Inferior parietal cortex (tissue), 1 donor: ENCODE measurements at regions not wholly inside any gene's neighbourhood (a gene's known extent, or its start where the extent isn't known, plus 50 kb on each side); places are given as distances from the start of the nearest gene placed in this dataset.
"Not testable (repeated sequence)": the region's sequence is repeated elsewhere in the genome, so short reads cannot be mapped to it uniquely, and the experiment has no call there.

Experiments used
- DNase-seq: peaks from one replicate; pipeline ENCODE4 v3.0.0-alpha.2; 2016; ENCODE audit errors: extremely low spot score

DNA sequence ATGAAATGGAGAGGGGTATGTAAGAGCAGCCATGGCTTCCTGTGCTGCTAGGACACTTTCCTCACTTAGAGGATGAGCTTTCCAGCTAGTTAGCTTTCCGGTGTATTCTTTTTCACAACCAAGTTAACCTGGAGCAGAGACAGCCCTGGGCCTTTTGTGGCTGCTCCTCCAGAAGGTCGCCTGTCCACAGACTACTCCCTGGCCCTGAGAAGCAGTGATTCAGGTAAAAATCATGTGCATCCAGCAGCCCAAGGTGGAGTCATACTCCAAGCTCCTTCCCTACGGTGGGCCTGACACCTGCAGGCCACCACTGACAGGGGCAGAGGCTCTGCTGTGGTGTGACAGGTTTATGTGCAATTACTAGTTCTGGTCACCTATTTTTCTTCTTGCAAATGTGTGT, 187.2 kb downstream of the ANKRD30B start:
- no peak for DNase-seq

DNA sequence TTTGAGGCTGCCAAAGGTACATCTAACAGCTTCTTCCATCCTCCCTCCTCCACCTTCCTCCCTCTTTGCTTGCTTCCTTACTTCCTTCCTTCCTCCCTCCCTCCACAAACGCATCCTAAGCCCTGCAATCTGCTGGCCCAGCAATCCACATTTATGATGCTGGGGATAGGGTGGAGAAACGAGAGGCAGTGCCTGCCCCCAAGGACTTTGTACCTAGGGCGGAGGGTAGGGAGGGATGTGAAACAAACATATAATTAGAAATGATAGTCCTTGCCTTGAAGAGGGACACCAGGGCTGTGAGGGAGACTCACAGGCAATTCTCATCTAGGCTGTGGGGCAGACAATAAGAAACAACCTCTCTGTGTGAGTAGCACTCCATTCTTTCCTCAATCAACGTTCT, 188.3 kb downstream of the ANKRD30B start:
- no peak for DNase-seq

DNA sequence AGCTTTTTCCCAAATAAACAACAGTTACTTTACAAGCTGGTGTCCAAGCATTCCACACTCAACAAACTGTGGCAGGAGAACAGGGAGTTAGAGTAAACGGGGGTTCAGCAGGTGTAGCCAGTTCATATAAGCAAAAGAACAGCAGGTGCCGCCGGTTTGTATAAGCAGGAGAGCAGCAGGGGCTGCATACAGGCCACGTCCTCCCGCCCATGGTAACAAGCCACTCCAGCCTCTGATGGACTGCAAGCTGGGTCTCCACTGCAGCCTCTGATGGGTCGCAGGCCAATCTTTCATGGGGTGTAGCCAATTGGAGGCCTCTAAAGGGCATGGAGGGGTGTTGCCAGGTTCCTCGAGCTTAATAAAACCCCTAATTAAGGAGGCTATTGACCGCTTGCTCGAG, 189.3 kb downstream of the ANKRD30B start:
- no peak for DNase-seq

DNA sequence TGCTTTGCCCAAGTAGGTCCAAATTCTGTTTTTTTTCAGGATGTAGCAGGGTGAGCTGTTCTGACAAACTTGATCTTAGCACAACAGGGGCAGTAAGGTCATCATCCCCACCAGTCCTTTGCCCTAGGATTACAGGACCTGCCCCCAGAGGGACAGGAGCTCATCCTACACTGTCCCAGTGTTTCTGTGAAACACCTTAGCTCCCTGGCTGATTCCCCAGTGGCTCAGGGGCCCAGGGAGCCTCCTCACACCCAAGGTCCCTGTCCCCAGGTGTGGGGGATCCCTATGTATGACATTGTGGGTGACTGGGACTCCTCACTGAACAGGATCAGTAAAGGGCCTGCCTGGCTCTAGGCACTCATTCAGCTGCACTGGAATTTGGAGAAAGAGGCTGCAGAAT, 191.2 kb downstream of the ANKRD30B start:
- no peak for DNase-seq

DNA sequence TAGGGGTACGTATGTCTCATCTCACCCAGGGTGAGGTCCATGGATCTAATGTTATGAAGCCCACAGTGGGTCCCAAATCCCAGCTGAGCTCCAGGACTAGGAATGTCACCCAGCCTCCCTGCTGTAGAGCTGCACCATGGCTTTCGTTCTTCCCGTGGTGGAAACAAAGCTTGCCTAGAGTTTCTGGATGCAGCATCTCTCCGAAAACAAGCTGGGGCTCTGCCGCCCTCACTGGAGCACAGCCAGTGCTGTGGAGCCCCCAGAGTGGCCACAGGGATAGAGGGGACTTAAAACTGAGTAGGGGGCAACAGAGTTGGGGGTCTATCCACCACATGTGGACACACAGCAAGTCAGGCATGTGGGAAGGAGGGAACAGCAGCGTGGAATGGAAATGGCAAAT, 192.1 kb downstream of the ANKRD30B start:
- not testable (repeated sequence) for DNase-seq

DNA sequence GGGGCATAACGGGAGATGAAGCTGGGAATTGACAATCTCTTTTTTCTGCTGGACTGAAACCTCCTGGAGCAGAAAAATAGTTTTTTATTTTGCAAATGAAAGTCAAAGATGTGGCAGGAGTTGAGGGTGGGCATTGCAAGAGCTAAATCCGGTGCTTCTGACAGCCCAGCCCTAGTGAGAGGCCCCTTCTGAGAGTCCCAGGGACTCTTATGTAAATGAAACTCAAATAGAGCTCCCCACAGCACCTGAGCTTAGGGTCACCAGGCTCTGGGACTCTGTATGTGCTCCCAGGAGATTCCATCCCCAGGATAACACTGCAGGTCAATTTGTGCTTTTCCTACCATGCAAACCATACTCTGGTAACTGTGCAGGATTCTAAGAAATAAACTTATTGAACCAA, 192.8 kb downstream of the ANKRD30B start:
- no peak for DNase-seq

DNA sequence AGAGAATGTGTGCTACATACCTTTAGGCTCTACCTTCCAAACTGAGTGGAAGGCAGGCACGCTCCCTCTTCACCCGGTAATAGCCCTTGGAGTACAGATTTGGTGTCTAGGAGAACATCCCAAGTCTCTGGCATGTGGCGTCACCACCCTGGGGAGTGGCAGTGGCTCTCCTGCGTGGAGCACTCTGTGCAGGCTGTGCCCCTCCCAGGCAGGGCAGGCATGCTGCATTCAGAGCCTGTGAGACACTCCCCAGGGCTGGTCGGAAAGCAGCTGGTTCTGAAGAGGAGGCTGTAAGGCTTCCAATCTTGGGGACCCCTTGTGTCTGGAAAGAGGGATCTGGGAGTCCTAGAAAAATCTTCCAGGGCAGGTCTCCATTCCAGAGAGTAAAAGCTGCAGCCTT, 193.3 kb downstream of the ANKRD30B start:
- no peak for DNase-seq

DNA sequence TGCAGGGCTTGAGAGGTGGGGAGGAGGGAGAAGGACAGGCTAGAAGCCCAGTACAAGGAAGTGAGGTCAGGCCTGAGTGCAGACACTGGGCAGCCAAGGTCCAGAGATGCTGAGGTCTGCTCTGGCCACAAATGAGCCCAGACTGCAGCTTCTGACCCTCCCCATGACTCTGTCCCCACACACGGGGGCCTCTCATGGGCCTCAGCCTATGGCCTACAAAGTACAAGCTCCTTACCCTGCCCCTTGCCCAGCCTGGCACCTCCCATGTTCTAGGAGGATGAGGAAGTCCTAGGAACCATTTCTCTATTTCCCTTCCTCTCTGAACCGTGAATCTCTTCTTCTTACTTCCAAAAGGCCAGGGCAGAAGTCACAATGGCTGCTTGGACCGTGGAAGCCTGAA, 193.8 kb downstream of the ANKRD30B start:
- DNase-seq, result no peak

DNA sequence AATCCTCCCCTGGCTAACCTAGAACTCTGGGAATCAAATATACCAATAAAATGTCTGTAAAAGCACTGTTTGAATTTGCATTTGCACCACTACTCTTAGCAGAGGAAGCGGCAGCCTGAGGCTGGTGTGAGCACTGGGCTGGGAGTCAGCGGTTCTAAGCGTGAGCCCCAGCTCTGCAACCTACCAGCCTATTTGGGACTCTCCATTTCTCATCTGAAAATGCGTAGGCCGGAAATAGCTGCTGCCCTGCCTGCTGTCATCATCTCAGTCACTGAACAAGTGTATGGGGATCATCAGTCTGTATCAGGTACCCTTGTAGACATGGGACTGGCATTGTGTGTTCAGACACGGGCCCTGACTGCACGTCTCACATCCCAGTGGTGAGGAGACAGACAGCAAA, 194.3 kb downstream of the ANKRD30B start:
- DNase-seq, result no peak

DNA sequence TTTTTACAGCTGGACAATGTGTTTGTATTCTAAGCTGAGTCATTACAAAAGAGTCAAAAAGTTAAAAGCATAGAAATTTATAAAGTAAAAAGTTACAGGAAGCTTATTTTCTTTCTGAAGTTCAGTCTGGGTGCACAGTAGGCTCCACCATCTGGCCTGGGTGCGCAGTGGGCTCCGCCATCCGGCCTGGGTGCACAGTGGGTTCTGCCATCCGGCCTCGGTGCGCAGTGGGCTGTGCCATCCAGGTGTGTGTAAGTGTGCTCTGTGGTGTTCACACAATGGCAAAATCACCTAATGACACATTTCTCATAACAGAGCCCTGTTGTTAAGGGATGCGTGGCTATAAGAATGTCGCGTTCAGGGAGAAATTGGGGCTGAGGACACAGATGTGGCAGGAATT, 195.5 kb downstream of the ANKRD30B start:
- DNase-seq, result no peak

DNA sequence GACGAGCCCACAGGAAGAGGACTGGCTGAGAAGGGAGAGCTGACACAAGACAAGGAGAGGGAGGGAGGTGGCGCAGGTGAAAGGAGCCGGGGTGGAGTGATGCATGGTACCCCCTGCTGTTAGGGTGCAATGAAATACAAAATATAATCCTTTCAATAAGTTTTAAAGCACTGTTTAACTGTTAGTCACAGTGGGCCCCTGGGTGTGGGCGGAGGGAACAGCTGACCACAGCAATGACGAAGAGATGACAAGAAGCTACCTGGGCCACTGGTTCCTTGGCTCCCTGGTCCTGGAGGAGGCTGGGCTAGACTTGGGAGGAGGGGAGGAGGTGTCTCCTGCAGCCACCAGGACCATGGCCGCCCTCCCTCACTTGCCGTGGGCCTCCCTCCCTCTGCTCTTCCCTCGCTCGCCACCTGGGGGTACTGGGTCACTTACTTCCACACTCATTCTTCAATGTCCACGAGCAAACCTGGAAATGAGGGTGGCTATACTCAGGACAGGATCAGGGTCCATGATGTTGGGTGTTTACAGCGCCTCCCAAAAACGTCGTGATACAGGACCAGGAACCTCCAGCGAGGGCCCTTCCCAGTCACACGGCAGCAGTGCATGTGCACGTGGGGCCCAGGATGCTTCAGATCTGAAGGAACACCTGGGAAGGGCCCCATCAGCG, 196.1 kb downstream of the ANKRD30B start:
- no peak for DNase-seq

DNA sequence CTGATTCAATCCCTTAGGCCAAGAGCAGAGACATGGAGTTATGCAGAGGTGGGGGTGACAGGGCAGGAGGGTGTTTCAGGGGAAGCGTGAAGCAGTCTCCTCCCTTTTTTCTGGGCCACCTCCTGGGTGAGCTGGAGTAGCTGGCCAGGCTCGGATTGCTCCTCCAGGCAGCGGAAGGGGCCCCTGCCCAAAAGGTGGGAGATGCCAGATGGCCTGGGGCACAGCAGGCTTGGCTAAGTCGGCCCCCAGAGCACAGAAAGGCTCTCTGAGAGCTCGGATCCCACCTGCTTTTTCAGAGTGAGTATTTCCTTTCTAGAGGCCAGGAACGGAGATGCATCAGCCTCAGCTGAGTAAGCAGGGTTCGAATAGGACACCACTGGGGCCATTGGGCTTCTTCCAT, 196.9 kb downstream of the ANKRD30B start:
- no peak for DNase-seq

DNA sequence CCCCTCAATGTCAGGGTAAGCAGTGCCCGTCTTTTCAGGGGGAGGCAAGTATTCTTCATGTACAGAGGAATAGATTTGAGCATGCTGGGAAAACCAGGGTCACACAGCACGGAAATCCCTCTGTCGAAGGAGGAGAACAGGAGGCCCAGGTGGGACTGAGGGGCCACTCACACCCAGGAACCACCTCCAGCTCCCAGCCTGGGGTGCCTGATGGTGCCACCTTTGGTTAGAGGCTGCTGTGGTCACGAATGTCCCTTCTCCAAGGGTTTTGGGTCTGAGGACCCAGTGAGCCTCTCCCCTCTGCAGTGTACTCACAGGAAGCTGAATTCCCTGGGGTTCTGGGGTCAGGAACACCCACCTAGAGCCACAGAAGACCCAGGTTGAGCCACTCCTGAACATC, 197.3 kb downstream of the ANKRD30B start:
- no peak for DNase-seq

DNA sequence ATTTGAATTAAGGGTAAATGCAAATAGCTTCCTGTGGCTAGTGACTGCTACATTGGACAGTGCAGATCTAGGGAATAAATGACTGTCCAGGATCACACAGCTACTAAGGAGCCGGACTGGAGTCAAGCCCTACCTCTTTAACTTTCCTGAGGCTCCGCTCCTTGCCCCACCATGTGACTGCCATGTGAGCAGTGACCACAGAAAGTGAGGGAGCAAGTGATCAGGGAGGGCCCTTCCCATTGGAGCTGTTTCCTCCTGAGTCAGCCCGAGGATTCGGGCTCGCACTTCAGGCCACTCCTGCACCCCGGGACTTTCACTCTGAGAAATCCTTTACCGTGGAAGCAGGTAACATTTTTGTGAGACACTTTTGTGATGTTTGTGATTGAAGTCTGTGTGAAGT, 198.0 kb downstream of the ANKRD30B start:
- DNase-seq, result no peak

DNA sequence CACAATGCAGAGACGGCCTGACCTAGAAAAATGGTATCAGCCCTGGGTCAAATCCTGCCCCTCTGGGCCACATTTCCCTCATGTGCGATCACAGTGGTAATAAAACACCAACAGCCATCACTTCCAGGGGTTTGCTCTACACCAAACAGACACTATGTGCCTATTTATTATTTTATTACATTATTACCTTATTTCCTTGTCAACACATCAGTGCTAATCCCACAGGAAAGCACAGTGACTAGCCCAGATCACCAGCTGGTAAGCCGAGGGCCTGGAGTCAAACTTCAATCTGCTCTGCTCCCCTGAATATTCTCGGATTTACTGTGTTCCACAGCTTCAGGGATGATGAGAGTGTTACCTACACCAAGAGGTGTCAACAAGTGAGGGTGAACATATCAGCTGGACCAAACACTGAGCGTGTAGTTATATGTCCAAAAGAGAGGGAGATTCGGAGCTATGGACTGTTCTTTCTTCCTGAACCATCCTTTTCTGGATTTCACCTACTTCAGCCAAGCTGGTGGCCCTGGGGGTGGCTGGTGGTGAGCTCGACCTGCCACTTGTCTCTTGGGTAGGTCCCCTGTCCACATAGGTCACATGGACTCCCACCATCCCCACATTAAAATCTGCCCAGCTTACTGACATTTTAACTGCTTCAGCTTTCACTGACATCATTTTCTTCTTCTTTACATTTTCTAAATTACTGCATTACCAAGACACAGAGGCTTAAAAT, 198.9 kb downstream of the ANKRD30B start:
- not testable (repeated sequence) for DNase-seq

DNA sequence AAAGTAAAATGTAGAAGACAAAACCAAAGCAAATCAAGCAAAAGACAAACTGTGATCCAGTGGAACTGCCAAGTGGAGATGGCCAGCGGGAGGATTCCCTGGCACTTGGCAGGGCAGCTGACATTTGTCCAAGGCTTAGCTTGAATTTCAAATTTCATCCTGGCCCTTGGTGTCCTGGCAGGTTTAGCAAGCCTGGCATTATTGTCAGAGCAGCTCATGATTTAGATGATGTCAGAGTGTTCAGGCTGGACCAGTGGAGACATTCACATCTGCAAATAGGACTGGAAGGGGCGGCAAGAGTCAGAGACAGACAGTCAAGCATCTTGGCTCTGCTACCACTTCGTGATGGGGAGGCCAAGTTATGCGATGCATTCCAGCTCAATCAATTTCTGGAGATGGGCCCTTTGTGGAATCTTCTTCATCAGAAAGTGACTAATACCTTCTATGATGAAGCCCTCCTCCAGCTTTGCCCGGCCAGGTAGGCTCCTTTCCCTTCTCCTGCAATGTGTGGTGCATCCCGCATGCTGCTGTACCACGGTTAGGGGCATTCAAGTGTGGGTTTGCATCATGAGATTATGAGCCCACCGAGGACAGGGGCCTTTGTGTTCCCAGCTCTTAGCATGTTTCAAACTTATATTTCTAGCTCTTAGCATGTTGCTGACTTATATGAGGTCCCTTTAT, 199.7 kb downstream of the ANKRD30B start:
- no peak for DNase-seq

DNA sequence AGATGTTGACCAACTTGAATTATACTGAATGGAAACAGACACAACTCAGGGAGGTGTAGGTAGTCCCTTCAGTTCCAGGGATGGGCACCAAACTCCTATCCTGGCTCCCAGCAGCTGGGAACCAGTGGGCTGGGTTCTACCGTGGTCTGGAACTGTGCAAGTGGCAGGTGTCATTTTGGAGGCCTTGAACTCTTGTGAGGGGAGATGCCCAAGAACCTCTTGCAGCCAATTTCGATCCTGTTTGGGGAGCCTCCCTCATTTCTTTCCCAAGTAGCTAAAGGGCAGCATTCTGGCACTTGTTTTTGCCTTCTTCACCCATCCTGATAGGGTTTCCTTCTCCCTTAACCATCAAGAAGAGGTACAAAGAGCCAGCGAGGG, 200.2 kb downstream of the ANKRD30B start:
- DNase-seq, result no peak

DNA sequence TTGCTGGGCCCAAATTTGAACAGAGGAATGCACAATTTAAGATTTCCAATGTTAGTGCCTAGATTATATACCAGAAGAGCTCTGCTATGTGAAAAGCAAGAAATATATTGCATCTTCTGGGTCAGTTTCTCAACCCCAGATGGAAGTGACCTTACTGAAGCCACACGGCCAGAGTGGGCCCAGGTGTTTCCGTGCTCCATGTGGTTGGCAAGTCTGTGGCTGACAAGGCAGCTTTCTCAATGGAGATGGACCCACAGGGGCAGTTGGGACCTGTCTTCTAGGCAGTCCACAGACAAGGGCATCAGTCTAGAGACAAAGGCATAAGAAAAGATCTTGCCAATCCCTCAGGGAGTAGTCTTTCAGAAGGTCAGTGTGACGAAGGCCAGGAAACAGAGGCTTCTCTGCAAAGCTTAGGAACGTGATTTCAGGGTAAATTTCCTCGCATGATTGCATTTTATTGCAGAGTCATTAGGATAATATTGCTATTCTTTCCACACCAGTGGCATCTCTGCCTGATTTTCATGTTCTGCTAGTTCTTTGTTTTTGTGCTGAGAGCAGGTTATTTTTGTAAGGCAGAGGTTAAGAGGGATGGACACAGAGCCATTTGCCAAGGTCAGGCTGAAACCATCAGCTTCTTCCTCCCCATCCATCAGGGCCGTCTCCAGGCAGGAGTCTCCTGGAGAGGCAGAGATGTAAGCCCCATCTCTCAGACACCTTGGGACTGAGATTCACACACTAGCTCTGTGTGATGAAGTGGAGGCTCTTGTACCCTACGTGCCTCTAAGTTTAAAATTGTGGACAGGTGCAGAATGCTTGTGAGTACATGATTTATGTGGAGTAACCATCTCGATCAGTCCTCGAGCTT, 202.1 kb downstream of the ANKRD30B start:
- no peak for DNase-seq

DNA sequence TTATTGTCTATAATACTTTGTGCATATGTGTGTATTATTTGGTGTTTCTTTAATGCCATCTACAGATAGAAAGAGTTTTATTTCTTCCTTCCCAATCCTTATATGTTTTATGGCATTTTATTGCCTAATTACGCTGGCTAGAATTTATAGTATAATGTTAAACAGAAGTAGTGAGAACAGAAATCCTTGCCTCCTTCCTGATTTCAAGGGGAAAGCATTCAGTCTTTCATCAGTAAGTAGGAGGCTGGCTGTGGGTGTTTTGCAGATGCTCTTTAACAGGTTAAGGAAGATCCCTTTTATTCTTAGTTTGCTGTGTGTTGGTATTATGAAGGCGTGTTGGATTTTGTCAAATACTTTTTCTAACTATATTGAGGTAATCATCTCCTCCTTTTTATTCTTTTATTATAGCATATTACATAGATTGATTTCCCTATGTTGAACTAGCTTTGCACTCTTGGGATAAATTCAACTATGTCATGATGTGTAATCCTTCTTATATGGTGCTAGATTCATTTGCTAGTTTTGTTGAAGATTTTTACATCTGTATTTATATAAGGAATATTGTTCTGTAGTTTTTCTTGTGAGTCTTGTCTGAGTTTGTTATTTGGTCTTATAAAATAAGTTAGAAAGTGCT, 204.6 kb downstream of the ANKRD30B start:
- DNase-seq, result not testable (repeated sequence)

DNA sequence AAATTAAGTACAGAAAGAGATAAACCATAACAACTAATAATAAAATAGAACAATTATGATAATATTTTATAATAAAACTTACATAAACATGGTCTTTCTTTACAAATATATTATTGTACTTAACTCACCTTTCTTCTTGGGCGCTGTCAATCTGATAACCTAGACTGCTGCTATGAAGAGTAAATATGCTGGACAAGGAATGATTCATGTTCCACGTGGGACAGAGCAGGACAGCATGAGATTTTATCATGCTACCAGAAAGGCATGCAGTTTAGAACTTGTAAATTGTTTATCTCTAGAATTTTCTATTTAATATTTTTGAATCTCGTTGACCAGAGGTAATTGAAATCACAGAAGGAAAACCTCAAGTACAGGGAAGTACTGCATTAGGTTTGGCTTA, 210.7 kb downstream of the ANKRD30B start:
- DNase-seq, result no peak

DNA sequence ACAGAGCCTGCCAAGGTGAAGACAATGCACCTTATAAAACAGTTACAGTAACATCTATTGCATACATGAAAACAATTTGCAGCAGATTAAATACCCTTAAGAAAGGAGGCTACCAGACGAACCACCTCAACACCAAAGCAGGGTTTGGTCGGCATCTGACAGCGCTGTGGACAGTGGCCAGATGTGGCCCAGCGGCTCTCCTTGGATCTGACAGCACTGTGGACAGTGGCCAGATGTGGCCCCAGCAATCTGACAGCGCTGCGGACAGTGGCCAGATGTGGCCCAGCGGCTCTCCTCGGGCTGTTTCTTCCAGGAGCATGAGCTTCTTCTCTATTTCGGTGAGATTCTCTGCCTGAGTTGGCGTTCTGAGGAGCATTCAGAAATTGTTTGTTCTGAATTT, 211.6 kb downstream of the ANKRD30B start:
- DNase-seq, result no peak

DNA sequence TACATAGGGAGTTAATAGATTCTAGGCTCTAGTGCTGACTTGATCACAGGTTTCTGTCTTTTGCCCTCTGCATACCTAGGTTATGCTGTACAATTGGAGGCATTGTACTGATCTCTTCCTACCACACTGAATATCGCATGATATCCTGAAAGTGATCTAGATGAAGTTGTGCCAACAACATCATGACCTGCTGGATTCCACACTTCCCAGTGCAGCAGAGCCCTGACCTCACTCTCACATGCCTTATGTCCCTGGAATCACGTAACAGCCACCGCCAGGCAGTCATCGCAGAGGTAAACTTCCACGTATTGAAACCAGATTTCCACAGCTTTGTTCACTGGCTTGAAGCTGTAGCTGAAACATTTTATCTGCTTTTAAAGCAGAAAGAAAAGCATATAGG, 214.0 kb downstream of the ANKRD30B start:
- DNase-seq, result no peak
